ENCODE measurements at regions not wholly inside any gene's neighbourhood (a gene's known extent, or its start where the extent isn't known, plus 50 kb on each side); places are given as distances from the start of the nearest gene placed in this dataset.
"Not testable (repeated sequence)": the region's sequence is repeated elsewhere in the genome, so short reads cannot be mapped to it uniquely, and the experiment has no call there.

DNA sequence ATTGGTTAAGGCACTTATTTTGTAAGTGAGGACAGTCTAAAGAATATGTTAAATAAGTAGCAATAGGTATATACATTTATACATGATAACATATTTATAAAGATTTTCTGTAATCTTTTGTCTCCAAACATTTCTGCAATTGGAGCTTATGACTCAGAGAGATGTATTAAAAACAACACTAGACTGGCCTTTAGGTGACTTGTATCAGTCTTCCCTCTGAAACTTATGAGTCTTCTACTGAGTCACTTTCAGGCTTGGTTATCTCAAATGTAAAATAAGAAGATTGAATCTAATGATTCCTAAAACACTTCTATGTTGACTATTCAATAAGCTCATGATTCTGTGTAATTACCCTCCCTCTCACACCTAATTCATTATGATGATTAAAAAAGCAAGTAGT, 672.6 kb upstream of the NEGR1 start:
- no peak overlapping the region for H3K4me3 ChIP-seq (ENCODE audit: low read depth, low read length)
- no peak for DNase-seq (ENCODE audit: low read depth)
- TF ChIP-seq, protein P1, sequence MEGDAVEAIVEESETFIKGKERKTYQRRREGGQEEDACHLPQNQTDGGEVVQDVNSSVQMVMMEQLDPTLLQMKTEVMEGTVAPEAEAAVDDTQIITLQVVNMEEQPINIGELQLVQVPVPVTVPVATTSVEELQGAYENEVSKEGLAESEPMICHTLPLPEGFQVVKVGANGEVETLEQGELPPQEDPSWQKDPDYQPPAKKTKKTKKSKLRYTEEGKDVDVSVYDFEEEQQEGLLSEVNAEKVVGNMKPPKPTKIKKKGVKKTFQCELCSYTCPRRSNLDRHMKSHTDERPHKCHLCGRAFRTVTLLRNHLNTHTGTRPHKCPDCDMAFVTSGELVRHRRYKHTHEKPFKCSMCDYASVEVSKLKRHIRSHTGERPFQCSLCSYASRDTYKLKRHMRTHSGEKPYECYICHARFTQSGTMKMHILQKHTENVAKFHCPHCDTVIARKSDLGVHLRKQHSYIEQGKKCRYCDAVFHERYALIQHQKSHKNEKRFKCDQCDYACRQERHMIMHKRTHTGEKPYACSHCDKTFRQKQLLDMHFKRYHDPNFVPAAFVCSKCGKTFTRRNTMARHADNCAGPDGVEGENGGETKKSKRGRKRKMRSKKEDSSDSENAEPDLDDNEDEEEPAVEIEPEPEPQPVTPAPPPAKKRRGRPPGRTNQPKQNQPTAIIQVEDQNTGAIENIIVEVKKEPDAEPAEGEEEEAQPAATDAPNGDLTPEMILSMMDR (IDR thresholded peaks at IDR 0.05; ENCODE audit: low read depth, low read length, missing control alignments) = no peak

DNA sequence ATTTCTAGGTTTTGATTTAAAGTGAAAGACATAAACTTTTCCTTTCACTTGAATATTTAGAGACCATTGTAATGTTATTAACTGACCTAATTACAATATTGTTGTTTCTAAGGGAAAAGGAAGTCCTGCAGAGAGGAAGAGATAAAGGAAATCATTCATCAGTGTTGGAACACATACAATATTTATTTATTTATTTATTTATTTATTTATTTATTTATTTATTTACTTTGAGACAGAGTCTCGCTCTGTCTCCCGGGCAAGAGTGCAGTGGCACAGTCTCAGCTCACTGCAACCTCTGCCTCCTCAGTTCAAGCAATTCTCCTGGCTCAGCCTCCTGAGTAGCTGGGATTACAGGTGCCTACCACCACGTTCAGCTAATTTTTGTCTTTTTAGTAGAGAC, 668.6 kb upstream of the NEGR1 start:
- not testable (repeated sequence) for DNase-seq (ENCODE audit: low read depth); H3K4me3 ChIP-seq (ENCODE audit: low read depth, low read length)

DNA sequence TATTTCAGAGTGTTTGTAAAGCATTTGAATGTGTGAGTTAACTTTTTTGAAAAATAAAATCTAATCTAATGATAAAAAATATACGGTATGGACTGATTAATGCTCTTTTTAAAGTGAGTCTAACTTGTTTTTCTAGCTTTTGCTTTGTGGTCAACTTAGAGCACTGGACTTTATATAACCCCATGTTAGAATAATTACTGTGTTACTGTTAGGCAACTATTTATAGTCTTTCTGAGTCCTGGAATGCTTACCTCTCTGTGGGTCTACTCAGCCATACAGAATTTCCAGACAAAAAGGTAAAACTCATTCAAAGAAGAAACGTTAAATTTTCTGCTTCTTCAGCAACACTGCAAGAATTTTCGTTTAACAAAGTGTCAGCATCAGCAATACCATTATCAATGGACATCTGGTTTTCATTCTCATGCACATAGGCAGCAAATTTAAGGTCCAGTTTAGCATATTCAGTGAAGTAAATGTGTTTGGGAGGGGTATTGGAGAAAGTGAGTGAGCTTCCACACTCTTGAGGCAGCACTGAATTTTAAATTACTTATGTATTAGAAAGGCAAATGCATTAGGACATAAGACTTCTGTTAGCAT, 664.7 kb upstream of the NEGR1 start:
- no peak for DNase-seq (ENCODE audit: low read depth)
- TF ChIP-seq, protein P1 (IDR thresholded peaks at IDR 0.05; ENCODE audit: low read depth, low read length, missing control alignments) = no peak
- H3K4me3 ChIP-seq (ENCODE audit: low read depth, low read length) = no peak overlapping the region

DNA sequence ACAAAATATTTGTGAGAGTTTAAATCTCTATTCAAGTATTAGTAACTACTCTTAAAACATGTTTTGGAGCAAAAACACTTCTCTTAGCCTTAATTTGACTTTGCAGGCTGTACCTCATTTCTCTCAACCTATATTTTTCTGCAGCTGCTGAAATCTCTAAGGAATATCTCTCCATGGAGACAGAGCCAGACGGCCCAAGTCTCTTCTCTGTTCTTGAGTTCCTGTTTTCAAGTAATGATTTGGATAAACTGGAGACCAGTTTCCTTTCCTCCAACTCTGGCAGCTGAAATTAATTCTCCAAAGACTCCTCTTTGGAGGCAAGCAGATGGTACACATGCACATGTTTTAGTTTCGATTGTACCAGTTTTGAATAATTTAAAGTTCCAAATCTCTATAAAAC, 659.7 kb upstream of the NEGR1 start:
- TF ChIP-seq, protein P1 (IDR thresholded peaks at IDR 0.05; ENCODE audit: low read depth, low read length, missing control alignments) = no peak
- no peak for DNase-seq (ENCODE audit: low read depth)
- no peak overlapping the region for H3K4me3 ChIP-seq (ENCODE audit: low read depth, low read length)

DNA sequence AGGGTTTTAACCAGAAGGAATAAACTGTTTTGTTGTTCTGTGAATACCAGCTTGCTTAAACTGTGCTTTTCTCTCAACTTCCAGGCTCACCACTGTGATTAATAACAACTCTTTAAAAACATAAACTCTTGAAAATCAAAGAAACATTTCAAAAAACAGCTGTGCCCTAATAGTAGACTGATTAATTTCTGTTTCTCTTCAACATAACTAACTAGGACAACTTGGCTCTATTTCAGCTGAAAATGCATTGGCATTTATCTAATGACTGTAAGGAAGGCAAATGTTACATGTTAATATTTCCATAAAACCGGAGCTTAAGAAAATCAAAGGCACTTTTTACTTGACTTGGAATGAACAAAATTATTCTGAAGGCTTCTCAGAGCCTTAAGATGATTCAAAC, 656.1 kb upstream of the NEGR1 start:
- TF ChIP-seq, protein P1 (IDR thresholded peaks at IDR 0.05; ENCODE audit: low read depth, low read length, missing control alignments) = no peak
- no peak for DNase-seq (ENCODE audit: low read depth)
- no peak overlapping the region for H3K4me3 ChIP-seq (ENCODE audit: low read depth, low read length)

DNA sequence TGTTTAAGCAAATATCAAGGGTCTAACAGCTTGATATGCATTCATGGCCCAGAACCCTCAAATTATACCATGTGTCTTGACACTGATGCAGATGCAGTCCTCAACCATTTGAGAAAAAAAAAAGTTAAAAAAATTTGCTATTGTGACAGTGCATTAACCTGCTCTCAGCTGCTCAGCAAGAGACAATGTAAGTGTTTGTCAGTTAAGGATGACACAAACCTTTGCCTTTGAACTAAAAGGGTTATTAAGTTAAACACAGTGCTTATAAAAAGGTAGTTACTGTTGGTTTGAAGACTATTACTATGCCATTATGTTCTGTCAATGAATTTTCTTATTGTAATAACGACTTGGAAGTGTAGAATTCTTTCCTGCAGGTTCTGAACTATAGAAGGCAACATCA, 655.6 kb upstream of the NEGR1 start:
- no peak overlapping the region for H3K4me3 ChIP-seq (ENCODE audit: low read depth, low read length)
- no peak for DNase-seq (ENCODE audit: low read depth)
- TF ChIP-seq, protein P1 (IDR thresholded peaks at IDR 0.05; ENCODE audit: low read depth, low read length, missing control alignments) = no peak

DNA sequence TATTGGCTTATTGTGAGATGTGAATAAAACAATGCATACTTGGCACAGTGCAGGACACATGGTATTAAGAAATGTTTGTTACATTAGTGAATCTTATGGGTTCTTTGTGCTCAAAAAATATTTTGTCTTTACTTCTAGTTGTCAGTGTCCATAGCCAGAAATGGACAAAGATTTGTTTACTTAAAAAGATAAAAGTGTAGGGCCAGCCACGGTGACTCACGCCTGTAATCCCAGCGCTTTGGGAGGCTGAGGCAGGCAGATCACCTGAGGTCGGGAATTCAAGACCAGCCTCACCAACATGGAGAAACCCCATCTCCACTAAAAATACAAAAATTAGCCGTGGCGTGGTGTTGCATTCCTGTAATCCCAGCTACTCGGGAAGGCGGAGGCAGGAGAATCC, 654.6 kb upstream of the NEGR1 start:
- TF ChIP-seq, protein P1 (IDR thresholded peaks at IDR 0.05; ENCODE audit: low read depth, low read length, missing control alignments) = no peak
- no peak for DNase-seq (ENCODE audit: low read depth)
- H3K4me3 ChIP-seq (ENCODE audit: low read depth, low read length) = no peak overlapping the region

Measured in GM12864 (cell line).